DOHH2 (cell line): ENCODE measurements at regions not wholly inside any gene's neighbourhood (a gene's known extent, or its start where the extent isn't known, plus 50 kb on each side); places are given as distances from the start of the nearest gene placed in this dataset.

ENCODE experiments used
- H3F3A ChIP-seq: fragments of 200-600 bp; sonication (generic), shearing (Covaris generic); 2 replicates; pipeline ENCODE4 v1.6.0; 2016; ENCODE audit warnings: antibody characterized with exemption, mild to moderate bottlenecking; ENCODE audit not compliant: control insufficient read depth, insufficient read depth
- H3K27ac ChIP-seq: fragments of 200-600 bp; sonication (generic); 2 replicates; pipeline ENCODE4 v1.5.1; 2014; ENCODE audit warnings: low read depth, mild to moderate bottlenecking, low read length, moderate library complexity
- H3K27me3 ChIP-seq: fragments of 200-600 bp; sonication (generic); 2 replicates; pipeline ENCODE4 v1.6.1; 2014; ENCODE audit warnings: mild to moderate bottlenecking, low read length, mixed read lengths; ENCODE audit not compliant: control insufficient read depth
- H3K36me3 ChIP-seq: fragments of 200-600 bp; sonication (generic); 2 replicates; pipeline ENCODE4 v1.6.1; 2014; ENCODE audit warnings: mild to moderate bottlenecking, low read length, moderate library complexity, mixed read lengths; ENCODE audit not compliant: control insufficient read depth
- H3K4me1 ChIP-seq: fragments of 200-600 bp; sonication (generic); 2 replicates; pipeline ENCODE4 v1.6.1; 2014; ENCODE audit warnings: mild to moderate bottlenecking, low read length, mixed read lengths; ENCODE audit not compliant: control insufficient read depth
- H3K4me2 ChIP-seq: fragments of 200-600 bp; sonication (generic); 2 replicates; pipeline ENCODE4 v1.6.0; 2014; ENCODE audit warnings: mild to moderate bottlenecking, low read length, moderate library complexity
- H3K4me3 ChIP-seq: fragments of 200-600 bp; sonication (generic); 2 replicates; pipeline ENCODE4 v1.5.1; 2014; ENCODE audit warnings: mild to moderate bottlenecking, low read length, mixed read lengths
- H3K79me2 ChIP-seq: fragments of 200-600 bp; sonication (generic); 2 replicates; pipeline ENCODE4 v1.6.1; 2014; ENCODE audit warnings: mild to moderate bottlenecking, low read length, mixed read lengths; ENCODE audit not compliant: control insufficient read depth
- H3K9me2 ChIP-seq: fragments of 200-600 bp; sonication (generic); replicated peaks from 2 replicates; pipeline ENCODE4 v1.6.1; 2014; ENCODE audit warnings: mild to moderate bottlenecking, low read length, mixed read lengths; ENCODE audit not compliant: control insufficient read depth
- H3K9me3 ChIP-seq: fragments of 200-600 bp; sonication (generic); 2 replicates; pipeline ENCODE4 v1.6.1; 2014; ENCODE audit warnings: antibody characterized with exemption, low read length, mixed read lengths; ENCODE audit not compliant: control insufficient read depth, insufficient read depth
- H4K20me1 ChIP-seq: fragments of 200-600 bp; sonication (generic); 2 replicates; pipeline ENCODE4 v1.6.0; 2014; ENCODE audit warnings: low read depth, mild to moderate bottlenecking, antibody characterized with exemption, low read length, moderate library complexity; ENCODE audit not compliant: control insufficient read depth, insufficient read depth
- CTCF ChIP-seq: fragments of 200-600 bp; sonication (generic); IDR thresholded peaks from one replicate; pipeline ENCODE4 v1.5.1; 2014; ENCODE audit warnings: antibody characterized with exemption, mild to moderate bottlenecking, low read depth, low read length; ENCODE audit not compliant: poor library complexity, severe bottlenecking
- EZH2phosphoT487 ChIP-seq: fragments of 200-600 bp; sonication (generic); IDR thresholded peaks from 2 replicates; pipeline ENCODE4 v1.6.1; 2017; ENCODE audit warnings: borderline replicate concordance, mild to moderate bottlenecking, antibody characterized with exemption, low read length, moderate library complexity, mixed read lengths

GRCh38 chrX:137305404-137305803, 260.5 kb upstream of the ZIC3 start:
- Histone ChIP-seq H3K27me3 (no peaks in the 10 kb centered on the region), H3F3A (no peaks in the 10 kb centered on the region), H4K20me1 (no peaks in the 10 kb centered on the region), H3K9me2 (no peaks in the 10 kb centered on the region), H3K4me3 (no peak overlapping the region), H3K27ac (no peak overlapping the region), H3K9me3 (no peaks in the 10 kb centered on the region), H3K79me2 (no peaks in the 10 kb centered on the region), H3K4me2 (no peak overlapping the region), H3K4me1 (no peaks in the 10 kb centered on the region), H3K36me3 (no peaks in the 10 kb centered on the region)
- TF ChIP-seq EZH2phosphoT487 (no peak), CTCF (no peak)

GRCh38 chrX:137297167-137297566, 263.4 kb upstream of the GPR101 start:
- no peak overlapping the region for H3K4me3 ChIP-seq
- no peaks in the 10 kb centered on the region for H3K27me3 ChIP-seq
- H3K79me2 ChIP-seq, result no peaks in the 10 kb centered on the region
- H3K27ac ChIP-seq, result no peak overlapping the region
- H3K4me1 ChIP-seq, result no peaks in the 10 kb centered on the region
- H3K4me2 ChIP-seq, result no peak overlapping the region
- no peaks in the 10 kb centered on the region for H3F3A ChIP-seq
- H3K9me2 ChIP-seq, result no peaks in the 10 kb centered on the region
- no peaks in the 10 kb centered on the region for H4K20me1 ChIP-seq
- H3K9me3 ChIP-seq, result no peaks in the 10 kb centered on the region
- TF ChIP-seq CTCF (no peak), EZH2phosphoT487 (no peak)
- H3K36me3 ChIP-seq, result no peaks in the 10 kb centered on the region

GRCh38 chrX:137290011-137290410, 256.2 kb upstream of the GPR101 start:
- H3K27me3 ChIP-seq, result no peaks in the 10 kb centered on the region
- no peaks in the 10 kb centered on the region for H3K4me1 ChIP-seq
- H4K20me1 ChIP-seq, result no peaks in the 10 kb centered on the region
- no peak overlapping the region for H3K4me2 ChIP-seq
- TF ChIP-seq CTCF (no peak), EZH2phosphoT487 (no peak)
- no peaks in the 10 kb centered on the region for H3K36me3 ChIP-seq
- no peak overlapping the region for H3K4me3 ChIP-seq
- no peaks in the 10 kb centered on the region for H3K79me2 ChIP-seq
- no peak overlapping the region for H3K27ac ChIP-seq
- no peaks in the 10 kb centered on the region for H3F3A ChIP-seq
- no peaks in the 10 kb centered on the region for H3K9me3 ChIP-seq
- no peaks in the 10 kb centered on the region for H3K9me2 ChIP-seq

GRCh38 chrX:137287191-137287590, 253.4 kb upstream of the GPR101 start:
- Histone ChIP-seq H3K27ac (no peak overlapping the region), H3K36me3 (no peaks in the 10 kb centered on the region), H3K4me2 (no peak overlapping the region), H3K79me2 (no peaks in the 10 kb centered on the region), H3F3A (no peaks in the 10 kb centered on the region), H3K4me1 (no peaks in the 10 kb centered on the region), H3K4me3 (no peak overlapping the region), H3K27me3 (no peaks in the 10 kb centered on the region), H3K9me3 (no peaks in the 10 kb centered on the region), H4K20me1 (no peaks in the 10 kb centered on the region), H3K9me2 (no peaks in the 10 kb centered on the region)
- no peak for TF ChIP-seq CTCF
